H1 (cell line): ENCODE measurements at regions not wholly inside any gene's neighbourhood (a gene's known extent, or its start where the extent isn't known, plus 50 kb on each side); places are given as distances from the start of the nearest gene placed in this dataset.

ENCODE experiments used
- CTCF ChIA-PET: fragments of 300-600 bp; sonication (Branson Sonifier 250); formaldehyde crosslinking; loops from one replicate; lab custom pipeline; 2021; ENCODE audit not compliant: partially characterized antibody; lab: Charles Lee
- POLR2A ChIA-PET: fragments of 300-600 bp; sonication (Branson Sonifier 250); formaldehyde crosslinking; loops from one replicate; lab custom pipeline; 2021; ENCODE audit warnings: inconsistent platforms; ENCODE audit not compliant: partially characterized antibody; lab: Charles Lee
- DNase-seq, 2 experiments: peaks; one replicate each; pipeline versions ENCODE4 v3.0.0 to v3.0.0-alpha.2; 2010 to 2022; ENCODE audit warnings: low spot score in 2 of 2, low read depth in 1 of 2, mixed read lengths in 1 of 2
- FAIRE-seq: peaks from 2 replicates; lab custom pipeline; 2011; peaks lifted over from hg19 to GRCh38; lab: Jason Lieb, UNC
- H2AFZ ChIP-seq: 2 replicates; pipeline ENCODE4 v1.8.1; 2012; ENCODE audit warnings: low read length, inconsistent platforms
- H2AK5ac ChIP-seq: 2 replicates; pipeline ENCODE4 v1.6.1; 2013; ENCODE audit warnings: low read depth, low read length
- H2BK120ac ChIP-seq: replicated peaks from 2 replicates; pipeline ENCODE3; 2013; ENCODE audit warnings: low read depth, low read length, inconsistent platforms
- H2BK12ac ChIP-seq: 2 replicates; pipeline ENCODE4 v1.6.1; 2013; ENCODE audit warnings: low read depth, low read length
- H2BK15ac ChIP-seq: 2 replicates; pipeline ENCODE4 v1.6.1; 2013; ENCODE audit warnings: low read length
- H2BK20ac ChIP-seq: 2 replicates; pipeline ENCODE4 v1.6.1; 2013; ENCODE audit warnings: low read length
- H2BK5ac ChIP-seq: 2 replicates; pipeline ENCODE4 v1.6.1; 2013; ENCODE audit warnings: low read depth, low read length
- H3K14ac ChIP-seq: 2 replicates; pipeline ENCODE4 v1.6.1; 2013; ENCODE audit warnings: inconsistent platforms; ENCODE audit not compliant: insufficient read length
- H3K18ac ChIP-seq: 2 replicates; pipeline ENCODE4 v1.6.1; 2013; ENCODE audit warnings: low read length; ENCODE audit errors: extremely low read depth
- H3K23ac ChIP-seq: 2 replicates; pipeline ENCODE4 v1.6.1; 2013; ENCODE audit warnings: inconsistent platforms; ENCODE audit not compliant: insufficient read length
- H3K23me2 ChIP-seq: 2 replicates; pipeline ENCODE4 v1.6.1; 2013; ENCODE audit warnings: low read depth, low read length
- H3K27ac ChIP-seq: 2 replicates; pipeline ENCODE4 v1.6.1; 2011; ENCODE audit warnings: low read depth, low read length, inconsistent platforms
- H3K27me3 ChIP-seq, 4 experiments: replicated peaks in 1 of 4; 1 replicate in 1 of 4; 2 replicates in 3 of 4; pipeline versions ENCODE4 v1.6.1 to v1.8.1; 2011 to 2013; ENCODE audit warnings: low read length in 3 of 4, mild to moderate bottlenecking in 3 of 4, inconsistent platforms in 2 of 4, mixed read lengths in 2 of 4, moderate library complexity in 1 of 4; ENCODE audit not compliant: control insufficient read depth in 3 of 4, insufficient read depth in 3 of 4; ENCODE audit errors: extremely low read depth in 1 of 4
- H3K36me3 ChIP-seq, 4 experiments: 2 replicates each; pipeline versions ENCODE4 v1.6.1 to v1.8.1; 2011 to 2013; ENCODE audit warnings: mild to moderate bottlenecking in 4 of 4, low read length in 3 of 4, moderate library complexity in 2 of 4, control low read depth in 1 of 4, inconsistent platforms in 1 of 4; ENCODE audit not compliant: insufficient read depth in 4 of 4, control insufficient read depth in 2 of 4
- H3K4ac ChIP-seq: replicated peaks from 2 replicates; pipeline ENCODE3; 2013; ENCODE audit warnings: low read length, low read depth, mixed read lengths, inconsistent platforms; ENCODE audit not compliant: insufficient read length
- H3K4me1 ChIP-seq, 4 experiments: replicated peaks in 1 of 4; 1 replicate in 1 of 4; 2 replicates in 3 of 4; pipeline versions ENCODE4 v1.6.1 to v1.8.1; 2011 to 2013; ENCODE audit warnings: low read length in 3 of 4, inconsistent platforms in 2 of 4, mixed read lengths in 1 of 4; ENCODE audit not compliant: insufficient read depth in 4 of 4, control insufficient read depth in 3 of 4
- H3K4me2 ChIP-seq, 2 experiments: 2 replicates each; pipeline versions ENCODE4 v1.6.1 to v1.8.1; 2011 to 2013; ENCODE audit warnings: low read depth in 2 of 2, low read length in 2 of 2, control low read depth in 1 of 2, inconsistent platforms in 1 of 2, mild to moderate bottlenecking in 1 of 2; ENCODE audit not compliant: insufficient read depth in 1 of 2
- H3K4me3 ChIP-seq, 4 experiments: fragments of 200-600, 300-600 bp in 1 of 4; sonication (generic), shearing (Covaris generic), sonication (Bioruptor Twin) in 1 of 4; 2 replicates each; pipeline versions ENCODE4 v1.5.1 to v1.8.1; 2011 to 2016; ENCODE audit warnings: low read length in 4 of 4, low read depth in 3 of 4, control low read depth in 2 of 4, inconsistent platforms in 2 of 4, mild to moderate bottlenecking in 2 of 4, mixed read lengths in 1 of 4, moderate library complexity in 1 of 4; ENCODE audit not compliant: insufficient read depth in 2 of 4; ENCODE audit errors: extremely low read depth in 1 of 4
- H3K56ac ChIP-seq: replicated peaks from 2 replicates; pipeline ENCODE3; 2013; ENCODE audit warnings: low read depth, mild to moderate bottlenecking, mixed read lengths, low read length, inconsistent platforms; ENCODE audit not compliant: insufficient read length
- H3K79me1 ChIP-seq: 2 replicates; pipeline ENCODE4 v1.6.1; 2013; ENCODE audit warnings: low read depth, low read length, control low read depth
- H3K79me2 ChIP-seq, 2 experiments: 2 replicates each; pipeline versions ENCODE4 v1.6.1 to v1.8.1; 2012 to 2013; ENCODE audit warnings: low read length in 2 of 2, mild to moderate bottlenecking in 2 of 2, inconsistent platforms in 1 of 2; ENCODE audit not compliant: insufficient read depth in 2 of 2, control insufficient read depth in 1 of 2
- H3K9ac ChIP-seq, 4 experiments: replicated peaks in 1 of 4; 1 replicate in 1 of 4; 2 replicates in 3 of 4; pipeline versions ENCODE4 v1.6.1 to v1.8.1; 2011 to 2013; ENCODE audit warnings: low read depth in 3 of 4, low read length in 3 of 4, control low read depth in 2 of 4, mild to moderate bottlenecking in 2 of 4, moderate library complexity in 2 of 4, inconsistent platforms in 1 of 4; ENCODE audit errors: extremely low read depth in 1 of 4
- H3K9me3 ChIP-seq, 2 experiments: 2 replicates each; pipeline versions ENCODE4 v1.6.1 to v1.8.1; 2012 to 2013; ENCODE audit warnings: mild to moderate bottlenecking in 2 of 2, moderate library complexity in 2 of 2, control low read depth in 1 of 2, inconsistent platforms in 1 of 2, low read depth in 1 of 2, low read length in 1 of 2, mixed read lengths in 1 of 2; ENCODE audit not compliant: insufficient read depth in 2 of 2
- H4K20me1 ChIP-seq, 2 experiments: replicated peaks in 1 of 2; 2 replicates each; pipeline versions ENCODE3 to v1.8.1; 2011 to 2013; ENCODE audit warnings: inconsistent platforms in 2 of 2, low read length in 2 of 2, mild to moderate bottlenecking in 1 of 2; ENCODE audit not compliant: insufficient read depth in 2 of 2, control insufficient read depth in 1 of 2
- H4K5ac ChIP-seq: 2 replicates; pipeline ENCODE4 v1.6.1; 2013; ENCODE audit warnings: low read length, low read depth, mixed read lengths, inconsistent platforms; ENCODE audit not compliant: insufficient read length
- H4K8ac ChIP-seq: 2 replicates; pipeline ENCODE4 v1.8.0; 2013; ENCODE audit warnings: mild to moderate bottlenecking, moderate library complexity, low read length, inconsistent platforms; ENCODE audit not compliant: insufficient read depth; ENCODE audit errors: extremely low read depth
- H4K91ac ChIP-seq: replicated peaks from 2 replicates; pipeline ENCODE3; 2013; ENCODE audit warnings: low read length, mixed read lengths, inconsistent platforms; ENCODE audit not compliant: insufficient read length
- JUND ChIP-seq: IDR thresholded peaks from 2 replicates; pipeline ENCODE4 v1.6.1; 2011; ENCODE audit warnings: mild to moderate bottlenecking, improper control_type of control experiment, low read length
- KDM5A ChIP-seq: fragments of 200-600 bp; IDR thresholded peaks from 2 replicates; pipeline ENCODE4 v1.7.1; 2012; ENCODE audit warnings: mild to moderate bottlenecking, low read length, inconsistent platforms, mixed read lengths
- WGBS, 2 experiments: shearing (Covaris generic) in 1 of 2; methylation state at CpG; one replicate each; pipeline versions ENCODE4 v1.1.6 to v1.1.7; 2013 to 2015; ENCODE audit warnings: low lambda C conversion rate in 2 of 2, mixed read lengths in 2 of 2, inconsistent platforms in 1 of 2, low coverage in 1 of 2, missing lambda C conversion rate in 1 of 2; ENCODE audit not compliant: insufficient replicate concordance in 2 of 2, insufficient coverage in 1 of 2, insufficient read length in 1 of 2; ENCODE audit errors: extremely low coverage in 1 of 2, missing lambda C conversion rate in 1 of 2; 5-methylcytosine and 5-hydroxymethylcytosine counted together

- H2BK5ac ChIP-seq = peak overlapping the region; percentile 98; the same call in 1 of the 2 replicates
- H3K4me1 ChIP-seq = peaks cover 13 to 41% (median 34%) of the 10 kb centered on the region in 4 experiments; a peak in 6 of 7 replicates
- H3K9ac ChIP-seq = no peak overlapping the region; a peak in 1 of 7 replicates
- no peak for TF ChIP-seq JUND
- no peak for TF ChIP-seq KDM5A
These were observed 264.5 kb downstream of the CD83 start for GRCh38 chr6:14381829-14382677.

More at GRCh38 chr6:14381829-14382677, 264.5 kb downstream of the CD83 start:
- H3K36me3 ChIP-seq = peaks cover 0 to 13% (median 3%) of the 10 kb centered on the region in 4 experiments; a peak in 3 of 8 replicates
- peak overlapping the region in 1 of 4 experiments; percentile 45; a peak in 2 of 8 replicates for H3K4me3 ChIP-seq
- peaks cover 11 to 15% of the 10 kb centered on the region in 2 experiments for H3K9me3 ChIP-seq
- H3K79me2 ChIP-seq = no peaks in the 10 kb centered on the region
- peak overlapping the region; percentile 89 for H3K18ac ChIP-seq
- H3K14ac ChIP-seq = no peak overlapping the region
- H3K23ac ChIP-seq = no peak overlapping the region
- peak overlapping the region; percentile 99; the same call in 1 of the 2 replicates for H2BK20ac ChIP-seq
- H3K27me3 ChIP-seq = no peaks in the 10 kb centered on the region
- H2AFZ ChIP-seq = no peak overlapping the region
- peak overlapping the region; percentile 26 for H3K56ac ChIP-seq
- POLR2A ChIA-PET = interaction anchor here (1.4 to 2.9 kb wide), 2 partner anchors 15 to 20 kb away, joined by 4 to 14 read pairs; no protein-coding TSS in a partner anchor
- WGBS, 2 experiments = 56% methylated on average over 10 of the region's 10 CpGs; no CpG with 5 or more reads in 1 of the 2 experiments
- DNase-seq = no peak
- H3K4me2 ChIP-seq = peak overlapping the region; percentile 55 to 76
- no peaks in the 10 kb centered on the region for H3K79me1 ChIP-seq
- no peaks in the 10 kb centered on the region for H4K20me1 ChIP-seq
- H2BK12ac ChIP-seq = peak overlapping the region; percentile 91
- H2BK120ac ChIP-seq = peak overlapping the region; percentile 93
- peak; percentile 76 for FAIRE-seq
- H3K27ac ChIP-seq = peak overlapping the region; percentile 42; the same call in 1 of the 2 replicates
- H2AK5ac ChIP-seq = peak overlapping the region; percentile 94
- no peaks in the 10 kb centered on the region; the same call in none of the 2 replicates for H3K23me2 ChIP-seq
- H4K8ac ChIP-seq = no peak overlapping the region
- no peak overlapping the region for H2BK15ac ChIP-seq
- H4K5ac ChIP-seq = no peak overlapping the region
- H3K4ac ChIP-seq = peak overlapping the region; percentile 71
- CTCF ChIA-PET = interaction anchor here (0.8 to 1.3 kb wide), 5 partner anchors 15 to 64 kb away, joined by 3 read pairs; no protein-coding TSS in a partner anchor
- peak overlapping the region; percentile 89 for H4K91ac ChIP-seq
